Brain microvascular endothelial cell (primary cell): ENCODE measurements at regions not wholly inside any gene's neighbourhood (a gene's known extent, or its start where the extent isn't known, plus 50 kb on each side); places are given as distances from the start of the nearest gene placed in this dataset.
"Not testable (repeated sequence)": the region's sequence is repeated elsewhere in the genome, so short reads cannot be mapped to it uniquely, and the experiment has no call there.

ENCODE experiments used
- DNase-seq: peaks from one replicate; pipeline ENCODE4 v3.0.0-alpha.2; 2020
- H3K27ac ChIP-seq: fragments of 250-450 bp; sonication (Bioruptor Pico); 2 replicates; pipeline ENCODE4 v1.5.1; 2020; ENCODE audit warnings: mild to moderate bottlenecking, moderate library complexity
- H3K27me3 ChIP-seq: fragments of 250-450 bp; sonication (Bioruptor Pico); replicated peaks from 2 replicates; pipeline ENCODE4 v1.5.1; 2020; ENCODE audit warnings: mild to moderate bottlenecking
- H3K36me3 ChIP-seq: fragments of 250-450 bp; sonication (Bioruptor Pico); replicated peaks from 2 replicates; pipeline ENCODE4 v1.5.1; 2020; ENCODE audit warnings: mild to moderate bottlenecking
- H3K4me3 ChIP-seq: 2 replicates; pipeline ENCODE4 v1.5.1; 2011; ENCODE audit warnings: low read depth, mild to moderate bottlenecking, control low read depth, low read length, moderate library complexity
- in situ Hi-C: cut with HindIII; loops from 2 replicates; pipeline ENCODE4 v1.10.0; 2017; ENCODE audit warnings: low sequenced_read_pairs, low pct_ligation_motif_present
- TF ChIP-seq, protein P1 (sequence below): IDR thresholded peaks from 2 replicates; pipeline ENCODE4 v1.5.1; 2011; ENCODE audit warnings: low read depth, mild to moderate bottlenecking, moderate library complexity, low read length, control low read depth, inconsistent platforms; ENCODE audit errors: missing control alignments

DNA sequence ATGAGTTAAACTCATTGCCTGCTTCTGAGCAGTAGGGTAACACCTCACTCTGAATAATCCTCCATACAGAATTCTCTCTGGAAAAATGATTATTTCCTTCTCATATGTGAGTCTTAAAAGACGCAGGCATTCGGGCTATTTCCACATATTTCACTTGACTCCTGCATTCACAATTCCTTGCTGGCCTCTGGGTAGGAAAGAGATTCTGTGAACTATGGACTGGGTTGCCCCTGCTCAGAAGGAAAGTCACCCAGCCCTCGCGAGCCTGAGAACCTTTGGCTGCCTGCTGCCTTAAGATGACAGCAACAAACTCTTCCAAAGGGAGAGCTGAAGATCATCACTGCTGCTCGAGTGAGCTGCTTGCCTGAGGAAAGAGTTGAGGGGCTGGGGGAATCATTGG, 216.8 kb downstream of the BAMBI start:
- DNase-seq = no peak
- no peak overlapping the region for H3K4me3 ChIP-seq
- no peaks in the 10 kb centered on the region for H3K27me3 ChIP-seq
- in situ Hi-C loops = no loop called here
- H3K36me3 ChIP-seq = no peaks in the 10 kb centered on the region
- TF ChIP-seq, protein P1, sequence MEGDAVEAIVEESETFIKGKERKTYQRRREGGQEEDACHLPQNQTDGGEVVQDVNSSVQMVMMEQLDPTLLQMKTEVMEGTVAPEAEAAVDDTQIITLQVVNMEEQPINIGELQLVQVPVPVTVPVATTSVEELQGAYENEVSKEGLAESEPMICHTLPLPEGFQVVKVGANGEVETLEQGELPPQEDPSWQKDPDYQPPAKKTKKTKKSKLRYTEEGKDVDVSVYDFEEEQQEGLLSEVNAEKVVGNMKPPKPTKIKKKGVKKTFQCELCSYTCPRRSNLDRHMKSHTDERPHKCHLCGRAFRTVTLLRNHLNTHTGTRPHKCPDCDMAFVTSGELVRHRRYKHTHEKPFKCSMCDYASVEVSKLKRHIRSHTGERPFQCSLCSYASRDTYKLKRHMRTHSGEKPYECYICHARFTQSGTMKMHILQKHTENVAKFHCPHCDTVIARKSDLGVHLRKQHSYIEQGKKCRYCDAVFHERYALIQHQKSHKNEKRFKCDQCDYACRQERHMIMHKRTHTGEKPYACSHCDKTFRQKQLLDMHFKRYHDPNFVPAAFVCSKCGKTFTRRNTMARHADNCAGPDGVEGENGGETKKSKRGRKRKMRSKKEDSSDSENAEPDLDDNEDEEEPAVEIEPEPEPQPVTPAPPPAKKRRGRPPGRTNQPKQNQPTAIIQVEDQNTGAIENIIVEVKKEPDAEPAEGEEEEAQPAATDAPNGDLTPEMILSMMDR = no peak
- no peak overlapping the region for H3K27ac ChIP-seq

DNA sequence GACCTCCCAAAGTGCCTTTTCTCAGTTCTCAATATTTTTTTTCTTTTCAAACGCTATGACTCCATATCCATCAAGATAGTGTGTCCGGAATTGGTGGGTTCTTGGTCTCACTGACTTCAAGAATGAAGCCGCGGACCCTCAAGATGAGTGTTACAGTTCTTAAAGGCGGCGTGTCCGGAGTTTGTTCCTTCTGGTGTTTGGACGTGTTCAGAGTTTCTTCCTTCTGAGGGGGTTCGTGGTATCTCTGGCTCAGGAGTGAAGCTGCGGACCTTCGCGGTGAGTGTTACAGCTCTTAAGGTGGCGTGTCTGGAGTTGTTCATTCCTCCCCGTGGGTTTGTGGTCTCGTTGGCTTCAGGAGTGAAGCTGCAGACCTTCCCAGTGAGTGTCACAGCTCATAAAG, 218.3 kb downstream of the BAMBI start:
- in situ Hi-C loops, H3K4me3 ChIP-seq, H3K27ac ChIP-seq, H3K36me3 ChIP-seq, DNase-seq, H3K27me3 ChIP-seq: not testable (repeated sequence)

DNA sequence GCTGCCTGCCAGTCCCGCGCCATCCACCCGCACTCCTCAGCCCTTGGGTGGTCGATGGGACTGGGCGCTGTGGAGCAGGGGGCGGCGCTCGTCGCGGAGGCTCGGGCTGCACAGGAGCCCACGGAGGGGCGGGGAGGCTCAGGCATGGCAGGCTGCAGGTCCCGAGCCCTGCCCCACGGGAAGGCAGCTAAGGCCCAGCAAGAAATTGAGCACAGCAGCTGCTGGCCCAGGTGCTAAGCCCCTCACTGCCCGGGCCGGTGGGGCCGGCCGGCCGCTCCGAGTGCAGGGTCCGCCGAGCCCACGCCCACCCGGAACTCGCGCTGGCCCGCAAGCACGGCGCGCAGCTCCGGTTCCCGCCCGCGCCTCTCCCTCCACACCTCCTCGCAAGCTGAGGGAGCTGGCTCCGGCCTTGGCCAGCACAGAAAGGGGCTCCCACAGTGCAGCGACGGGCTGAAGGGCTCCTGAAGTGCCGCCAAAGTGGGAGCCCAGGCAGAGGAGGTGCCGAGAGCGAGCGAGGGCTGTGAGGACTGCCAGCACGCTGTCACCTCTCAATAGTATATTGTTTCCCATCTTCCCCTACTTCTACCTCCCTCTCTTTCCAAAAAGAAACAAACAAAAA, 219.6 kb downstream of the BAMBI start:
- H3K27ac ChIP-seq, DNase-seq, H3K27me3 ChIP-seq, in situ Hi-C loops, H3K36me3 ChIP-seq, H3K4me3 ChIP-seq: not testable (repeated sequence)

DNA sequence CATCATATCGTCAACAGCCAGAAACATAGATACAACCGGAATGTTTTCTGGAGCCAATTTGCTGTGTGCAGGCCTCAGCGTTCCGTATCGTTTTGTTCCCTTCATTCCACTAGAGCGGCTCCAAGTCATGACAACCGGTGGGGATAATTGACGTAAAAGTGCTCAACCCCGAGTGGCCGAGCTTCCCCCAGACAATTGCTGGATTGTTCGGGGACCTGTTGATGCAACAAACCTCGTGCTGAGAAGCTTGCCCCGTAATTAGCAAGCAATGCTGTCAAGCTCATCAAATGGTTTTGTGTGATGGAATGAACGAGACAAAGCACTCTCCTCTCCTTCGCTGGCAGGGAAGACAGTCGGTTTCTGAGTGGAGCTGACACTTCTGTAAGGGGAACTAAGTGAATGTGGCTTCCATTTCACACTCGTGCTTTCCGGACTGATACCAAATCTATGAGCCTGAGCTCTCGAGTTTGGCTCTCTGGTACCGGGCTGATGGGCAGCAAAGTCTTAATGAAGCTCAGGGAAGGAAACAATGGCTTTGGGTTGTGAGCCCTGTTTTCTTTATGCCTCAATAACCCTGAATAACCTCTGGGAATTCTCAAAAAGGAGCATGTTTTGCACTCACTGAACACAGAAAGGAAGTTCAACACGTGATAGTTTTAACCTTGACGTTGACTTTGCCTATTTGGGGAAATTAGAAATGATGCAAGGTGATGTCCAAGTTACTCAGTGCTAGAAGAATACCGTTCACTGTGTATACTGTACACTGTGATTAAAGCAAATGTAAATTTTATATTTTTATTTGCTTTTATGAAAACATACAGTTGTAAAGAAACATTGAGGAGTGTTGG, 220.5 kb downstream of the BAMBI start:
- TF ChIP-seq, protein P1 = no peak
- Histone ChIP-seq H3K36me3 (no peaks in the 10 kb centered on the region), H3K4me3 (no peak overlapping the region), H3K27ac (no peak overlapping the region), H3K27me3 (no peaks in the 10 kb centered on the region)
- DNase-seq = no peak
- in situ Hi-C loops = no loop called here

DNA sequence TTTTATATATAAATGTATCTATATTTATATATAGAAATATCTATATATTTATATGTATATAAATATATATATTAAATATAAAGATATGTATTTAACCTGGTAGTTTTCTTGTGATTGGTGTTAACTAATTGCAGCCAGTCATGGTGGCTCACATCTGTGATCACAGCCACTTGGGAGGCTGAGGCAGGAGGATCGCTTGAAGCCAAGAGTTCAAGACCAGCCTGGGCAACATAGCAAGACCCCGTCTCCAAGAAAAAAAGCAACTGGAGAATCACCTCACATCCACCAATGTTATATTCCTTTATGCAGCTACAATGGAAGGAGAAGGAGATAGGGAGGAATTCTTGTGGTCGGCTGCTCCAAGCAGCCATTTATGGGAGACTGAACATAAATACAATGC, 224.9 kb downstream of the BAMBI start:
- Histone ChIP-seq H3K27me3 (no peaks in the 10 kb centered on the region), H3K27ac (no peak overlapping the region), H3K36me3 (no peaks in the 10 kb centered on the region), H3K4me3 (no peak overlapping the region)
- in situ Hi-C loops = no loop called here
- TF ChIP-seq, protein P1 = no peak
- no peak for DNase-seq

DNA sequence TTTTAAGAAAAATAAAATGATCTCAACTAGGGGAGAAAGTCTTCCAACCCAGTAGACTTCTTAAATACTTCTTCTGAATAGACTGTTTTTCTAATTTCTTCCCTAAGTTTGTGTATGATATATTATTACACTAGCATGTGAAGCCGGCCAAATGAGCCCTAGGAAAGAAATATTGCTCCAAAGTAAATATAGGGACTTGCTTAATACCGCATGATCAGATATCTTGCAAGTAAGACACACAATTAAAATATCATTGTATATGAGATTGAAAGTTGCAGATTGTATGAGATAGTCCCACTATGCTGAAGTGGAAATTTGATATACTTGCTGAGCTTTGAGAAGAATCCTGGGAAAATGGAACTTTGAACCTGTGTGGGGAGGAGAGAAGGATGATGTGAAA, 225.7 kb downstream of the BAMBI start:
- no peak overlapping the region for H3K4me3 ChIP-seq
- in situ Hi-C loops = no loop called here
- TF ChIP-seq, protein P1 = no peak

More for the DNA sequence above, 225.7 kb downstream of the BAMBI start:
- Histone ChIP-seq H3K36me3 (no peaks in the 10 kb centered on the region), H3K27me3 (no peaks in the 10 kb centered on the region), H3K27ac (no peak overlapping the region)
- no peak for DNase-seq
